ENCODE measurements at regions not wholly inside any gene's neighbourhood (a gene's known extent, or its start where the extent isn't known, plus 50 kb on each side); places are given as distances from the start of the nearest gene placed in this dataset.

GRCh38 chr3:67897351-67898336 lies 243.2 kb upstream of the SUCLG2 start:
- Mint-ChIP-seq H3K27ac (no peak overlapping the region), H3K36me3 (no peaks in the 10 kb centered on the region), H3K4me3 (no peak overlapping the region), H3K27me3 (ENCODE audit: low read depth in 3 of 3) (no peaks in the 10 kb centered on the region), H3K4me1 (no peaks in the 10 kb centered on the region), H3K9me3 (no peaks in the 10 kb centered on the region)
- no peak for TF ChIP-seq CTCF (IDR thresholded peaks at IDR 0.05)
- H3K36me3 ChIP-seq (replicated peaks in 1 of 2; ENCODE audit: control insufficient read depth in 1 of 2, insufficient read depth in 2 of 2, low read length in 2 of 2) = no peaks in the 10 kb centered on the region
- intact Hi-C loops (cut with micrococcal nuclease) = no loop called here
- H4K20me1 ChIP-seq (ENCODE audit: insufficient read depth, low read length) = no peaks in the 10 kb centered on the region
- H3K9me3 ChIP-seq (replicated peaks in 1 of 2; ENCODE audit: control insufficient read depth in 1 of 2, insufficient read depth in 1 of 2, low read length in 2 of 2) = no peaks in the 10 kb centered on the region
- no peak overlapping the region for H2AFZ ChIP-seq (ENCODE audit: insufficient read depth, low read depth, low read length, poor library complexity, severe bottlenecking)
- no peak overlapping the region for H3K9ac ChIP-seq (ENCODE audit: insufficient read depth, low read length, poor library complexity, severe bottlenecking)
- H3K79me2 ChIP-seq (ENCODE audit: insufficient read depth, low read length) = no peaks in the 10 kb centered on the region
- no peak overlapping the region for H3K4me2 ChIP-seq (replicated peaks; ENCODE audit: extremely low read depth, low read length, poor library complexity, severe bottlenecking)
- H3K27ac ChIP-seq (ENCODE audit: low read depth in 1 of 2, low read length in 2 of 2) = no peak overlapping the region
- no peaks in the 10 kb centered on the region for H3K4me1 ChIP-seq (ENCODE audit: control insufficient read depth in 1 of 2, insufficient read depth in 2 of 2, low read length in 2 of 2)
- DNase-seq = no peak
- 88% methylated on average over 8 of the region's 15 CpGs for WGBS (ENCODE audit: insufficient coverage)
- H3K4me3 ChIP-seq (replicated peaks in 1 of 3; ENCODE audit: low read depth in 2 of 3, low read length in 3 of 3) = no peak overlapping the region
- no peaks in the 10 kb centered on the region for H3K27me3 ChIP-seq (ENCODE audit: control insufficient read depth in 2 of 2, insufficient read depth in 2 of 2, low read length in 2 of 2)

DNA sequence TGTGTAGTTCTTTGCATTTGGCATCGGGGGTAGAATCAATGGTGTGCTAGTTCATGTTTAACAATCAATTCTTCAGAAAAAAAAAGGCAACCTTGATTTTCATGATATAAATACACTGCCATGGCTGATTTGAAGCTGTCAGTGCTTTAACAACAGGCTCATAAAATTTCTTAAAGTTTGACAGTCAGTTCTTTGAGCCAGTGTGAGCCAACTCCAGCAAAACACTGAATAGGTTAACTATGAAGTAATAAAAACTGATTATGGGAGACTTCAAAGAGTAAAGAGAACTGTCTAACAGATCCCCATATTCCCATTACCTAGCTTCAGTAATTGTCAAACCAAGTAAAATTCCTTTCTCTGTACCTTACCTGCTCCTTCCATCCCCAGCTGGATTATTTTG lies 241.7 kb upstream of the SUCLG2 start:
- Mint-ChIP-seq H3K27me3 (ENCODE audit: low read depth in 3 of 3) (no peaks in the 10 kb centered on the region), H3K36me3 (no peaks in the 10 kb centered on the region), H3K4me1 (no peaks in the 10 kb centered on the region), H3K27ac (no peak overlapping the region), H3K4me3 (no peak overlapping the region), H3K9me3 (no peaks in the 10 kb centered on the region)
- intact Hi-C loops (cut with micrococcal nuclease) = no loop called here
- no peak for TF ChIP-seq CTCF (IDR thresholded peaks at IDR 0.05)
- H3K4me3 ChIP-seq (replicated peaks in 1 of 3; ENCODE audit: low read depth in 2 of 3, low read length in 3 of 3) = no peak overlapping the region
- no peak overlapping the region for H3K9ac ChIP-seq (ENCODE audit: insufficient read depth, low read length, poor library complexity, severe bottlenecking)
- no peaks in the 10 kb centered on the region for H3K79me2 ChIP-seq (ENCODE audit: insufficient read depth, low read length)
- no peaks in the 10 kb centered on the region for H3K36me3 ChIP-seq (replicated peaks in 1 of 2; ENCODE audit: control insufficient read depth in 1 of 2, insufficient read depth in 2 of 2, low read length in 2 of 2)
- H3K27me3 ChIP-seq (ENCODE audit: control insufficient read depth in 2 of 2, insufficient read depth in 2 of 2, low read length in 2 of 2) = no peaks in the 10 kb centered on the region
- no peak overlapping the region for H2AFZ ChIP-seq (ENCODE audit: insufficient read depth, low read depth, low read length, poor library complexity, severe bottlenecking)
- H4K20me1 ChIP-seq (ENCODE audit: insufficient read depth, low read length) = no peaks in the 10 kb centered on the region
- H3K4me2 ChIP-seq (replicated peaks; ENCODE audit: extremely low read depth, low read length, poor library complexity, severe bottlenecking) = no peak overlapping the region
- no peak overlapping the region for H3K27ac ChIP-seq (ENCODE audit: low read depth in 1 of 2, low read length in 2 of 2)
- WGBS (ENCODE audit: insufficient coverage) = no CpG with 5 or more reads among the region's 1 CpG
- no peaks in the 10 kb centered on the region for H3K4me1 ChIP-seq (ENCODE audit: control insufficient read depth in 1 of 2, insufficient read depth in 2 of 2, low read length in 2 of 2)
- no peak for DNase-seq
- no peaks in the 10 kb centered on the region for H3K9me3 ChIP-seq (replicated peaks in 1 of 2; ENCODE audit: control insufficient read depth in 1 of 2, insufficient read depth in 1 of 2, low read length in 2 of 2)
